ENCODE measurements at regions not wholly inside any gene's neighbourhood (a gene's known extent, or its start where the extent isn't known, plus 50 kb on each side); places are given as distances from the start of the nearest gene placed in this dataset.

- TF ChIP-seq YY1 (IDR thresholded peaks at IDR 0.05; ENCODE audit: insufficient read depth, insufficient read length) = no peak
- no peak for TF ChIP-seq SUZ12 (IDR thresholded peaks at IDR 0.05; ENCODE audit: extremely low read depth, insufficient read depth, insufficient read length)
- TF ChIP-seq ZNF274 (IDR thresholded peaks at IDR 0.05; ENCODE audit: low read depth, low read length) = no peak
Measured at GRCh38 chr2:19783935-19784334, 117.8 kb downstream of the TTC32 start.
